GM12878 (cell line): ENCODE measurements at regions not wholly inside any gene's neighbourhood (a gene's known extent, or its start where the extent isn't known, plus 50 kb on each side); places are given as distances from the start of the nearest gene placed in this dataset.

ENCODE experiments used
- EP300 ChIP-seq, 2 experiments: fragments of 150-350 bp in 1 of 2; IDR thresholded peaks; 2 replicates each; pipeline ENCODE4 v1.6.1; 2011 to 2012; ENCODE audit warnings: low read depth in 2 of 2, low read length in 2 of 2, borderline replicate concordance in 1 of 2, improper control_type of control experiment in 1 of 2, inconsistent platforms in 1 of 2; ENCODE audit not compliant: control insufficient read depth in 1 of 2
- TF ChIP-seq, protein P1 (sequence below), 3 experiments: IDR thresholded peaks in 2 of 3; conservative IDR thresholded peaks in 1 of 3; 2 replicates each; pipeline ENCODE4 v1.5.1; 2011; ENCODE audit warnings: low read depth in 3 of 3, low read length in 3 of 3, mild to moderate bottlenecking in 3 of 3, control low read depth in 2 of 3, moderate library complexity in 2 of 3, inconsistent platforms in 1 of 3, mixed read lengths in 1 of 3; ENCODE audit not compliant: control insufficient read depth in 2 of 3, insufficient read depth in 1 of 3; ENCODE audit errors: extremely low read depth in 1 of 3

DNA sequence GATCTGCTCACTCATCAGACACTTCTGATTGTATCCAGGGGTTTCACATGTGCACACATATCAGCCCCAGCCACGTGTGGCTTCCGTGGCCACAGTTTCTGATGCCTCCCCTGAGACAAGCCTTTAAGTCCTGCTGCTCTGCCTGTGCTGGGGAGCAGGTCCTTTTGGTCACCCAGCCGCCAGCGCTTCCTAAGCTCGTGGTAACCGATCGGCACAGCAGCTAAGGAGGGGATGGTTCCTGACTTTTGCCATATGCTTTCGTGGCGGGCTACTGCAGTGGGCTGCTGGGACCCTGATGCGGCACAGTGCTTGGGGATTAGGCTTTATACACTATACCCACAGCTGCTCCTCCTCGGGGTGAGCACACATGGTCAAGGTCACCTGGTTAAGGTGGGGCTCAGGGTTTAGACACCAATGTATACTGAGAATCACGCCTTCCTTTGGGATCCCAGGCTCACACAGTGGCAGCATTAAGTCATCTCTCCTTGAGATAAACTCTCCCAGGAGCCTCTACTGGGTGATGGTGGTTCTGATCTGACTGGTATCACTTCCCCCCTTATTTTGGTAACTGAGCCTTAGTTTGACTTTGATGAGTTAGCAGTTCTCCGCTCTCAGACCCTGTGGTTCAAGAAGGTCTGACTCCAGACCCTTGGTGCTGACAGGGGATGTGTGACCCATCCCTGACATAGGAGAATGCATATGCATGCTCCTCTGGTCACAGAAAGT, 85.9 kb upstream of the KCNG1 start:
- no peak for TF ChIP-seq EP300 (IDR thresholded peaks at IDR 0.05; ENCODE audit: borderline replicate concordance in 1 of 2, control insufficient read depth in 1 of 2, low read depth in 2 of 2, low read length in 2 of 2)
- TF ChIP-seq, protein P1, sequence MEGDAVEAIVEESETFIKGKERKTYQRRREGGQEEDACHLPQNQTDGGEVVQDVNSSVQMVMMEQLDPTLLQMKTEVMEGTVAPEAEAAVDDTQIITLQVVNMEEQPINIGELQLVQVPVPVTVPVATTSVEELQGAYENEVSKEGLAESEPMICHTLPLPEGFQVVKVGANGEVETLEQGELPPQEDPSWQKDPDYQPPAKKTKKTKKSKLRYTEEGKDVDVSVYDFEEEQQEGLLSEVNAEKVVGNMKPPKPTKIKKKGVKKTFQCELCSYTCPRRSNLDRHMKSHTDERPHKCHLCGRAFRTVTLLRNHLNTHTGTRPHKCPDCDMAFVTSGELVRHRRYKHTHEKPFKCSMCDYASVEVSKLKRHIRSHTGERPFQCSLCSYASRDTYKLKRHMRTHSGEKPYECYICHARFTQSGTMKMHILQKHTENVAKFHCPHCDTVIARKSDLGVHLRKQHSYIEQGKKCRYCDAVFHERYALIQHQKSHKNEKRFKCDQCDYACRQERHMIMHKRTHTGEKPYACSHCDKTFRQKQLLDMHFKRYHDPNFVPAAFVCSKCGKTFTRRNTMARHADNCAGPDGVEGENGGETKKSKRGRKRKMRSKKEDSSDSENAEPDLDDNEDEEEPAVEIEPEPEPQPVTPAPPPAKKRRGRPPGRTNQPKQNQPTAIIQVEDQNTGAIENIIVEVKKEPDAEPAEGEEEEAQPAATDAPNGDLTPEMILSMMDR (IDR thresholded peaks at IDR 0.05 in 2 of 3, conservative IDR thresholded peaks at IDR 0.05 in 1 of 3; ENCODE audit: control insufficient read depth in 2 of 3, extremely low read depth in 1 of 3, insufficient read depth in 1 of 3, low read depth in 3 of 3, low read length in 3 of 3): no peak
